Retina (tissue), 1 donor: ENCODE measurements at regions not wholly inside any gene's neighbourhood (a gene's known extent, or its start where the extent isn't known, plus 50 kb on each side); places are given as distances from the start of the nearest gene placed in this dataset.

Source experiments
- DNase-seq: peaks from one replicate; pipeline ENCODE4 v3.0.0-alpha.2; 2016

DNA sequence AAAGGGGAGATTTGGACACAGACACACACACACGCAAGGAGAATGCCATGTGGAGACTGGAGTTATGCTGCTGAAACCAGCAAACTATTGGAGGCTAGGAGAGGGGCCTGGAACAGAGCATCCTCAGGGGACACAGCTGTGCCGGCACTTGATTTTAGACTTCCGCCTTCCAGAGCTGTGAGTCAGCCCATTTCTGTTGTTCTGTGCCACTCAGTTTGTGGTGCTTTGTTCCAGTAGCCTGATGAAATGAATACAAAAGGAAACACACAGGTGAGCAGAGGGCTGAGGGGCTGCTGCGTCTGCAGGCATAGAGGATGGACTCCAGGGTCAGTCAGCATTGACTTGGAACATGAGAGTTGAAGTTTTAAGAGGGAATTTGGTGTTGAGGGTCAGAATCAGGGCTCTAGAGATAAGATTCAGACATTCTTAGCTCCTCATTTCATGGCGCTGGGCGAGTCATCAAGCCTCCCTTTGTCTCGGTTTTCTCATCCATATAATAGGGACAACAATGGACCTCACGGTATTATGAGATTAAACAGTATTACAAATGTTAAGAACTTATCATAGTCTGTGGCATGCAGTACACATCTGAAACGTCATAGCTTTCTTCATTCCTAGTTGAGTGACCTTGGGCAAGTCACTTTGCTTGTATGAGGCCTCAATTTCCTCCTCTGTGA is 191.0 kb downstream of the MIAT start:
- no peak for DNase-seq

DNA sequence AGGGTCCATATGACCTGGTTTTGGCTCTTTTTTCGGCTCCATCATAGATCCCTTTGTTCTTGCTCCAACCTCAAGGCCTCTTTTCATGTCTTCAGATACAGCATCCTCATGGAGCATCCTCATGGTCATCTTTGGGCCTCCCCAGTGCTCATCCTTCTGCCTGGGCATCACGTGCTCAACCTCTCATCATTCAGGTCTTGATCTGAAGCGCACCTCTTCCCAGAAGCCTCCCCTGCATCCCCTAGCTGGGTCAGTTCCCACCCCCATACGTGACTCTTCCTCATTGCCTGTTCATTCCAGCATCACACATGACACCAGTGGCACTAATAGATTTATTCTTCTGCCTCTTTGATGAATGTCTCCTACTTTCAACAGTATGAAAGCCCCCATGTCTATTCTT is 192.2 kb downstream of the MIAT start:
- no peak for DNase-seq

DNA sequence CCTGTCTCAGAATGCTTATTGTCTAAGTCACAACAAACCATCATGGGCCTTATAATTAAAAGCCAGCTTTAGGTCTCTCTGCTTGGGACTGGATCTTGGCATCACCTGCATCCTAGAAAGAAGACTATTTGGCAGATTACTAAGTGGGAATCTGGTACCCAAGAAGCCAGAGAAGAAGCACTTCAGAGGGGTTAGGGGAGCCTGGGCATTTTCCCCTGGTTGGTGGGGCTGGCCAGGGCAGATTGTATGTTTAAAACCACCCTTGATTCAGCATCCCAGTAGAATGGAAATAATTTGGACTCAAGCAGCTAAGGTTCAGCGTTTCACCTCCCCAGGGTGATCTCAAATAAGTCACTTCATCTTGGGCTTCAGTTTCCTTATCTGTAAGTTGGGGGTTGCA is 193.7 kb downstream of the MIAT start:
- no peak for DNase-seq

DNA sequence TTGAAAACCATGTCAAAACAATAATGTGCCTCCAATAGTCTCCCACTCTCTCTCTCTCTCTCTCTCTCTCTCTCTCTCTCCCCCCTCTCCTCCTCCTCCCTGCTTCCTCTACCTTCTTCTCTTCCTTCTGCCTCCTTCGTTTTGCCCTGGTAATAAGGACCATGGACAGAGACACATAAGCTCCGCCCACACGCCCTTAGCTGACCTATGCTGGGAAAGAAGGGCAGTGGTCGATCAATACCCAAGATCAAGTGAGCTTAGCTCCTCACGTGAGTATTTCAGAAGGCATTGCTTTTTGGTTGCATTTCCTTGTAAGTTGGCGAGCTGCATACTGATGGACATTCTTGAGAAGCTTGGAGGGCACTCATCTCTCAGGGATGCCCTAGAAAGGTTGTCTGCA is 194.8 kb downstream of the MIAT start:
- DNase-seq, result peak; percentile 51

DNA sequence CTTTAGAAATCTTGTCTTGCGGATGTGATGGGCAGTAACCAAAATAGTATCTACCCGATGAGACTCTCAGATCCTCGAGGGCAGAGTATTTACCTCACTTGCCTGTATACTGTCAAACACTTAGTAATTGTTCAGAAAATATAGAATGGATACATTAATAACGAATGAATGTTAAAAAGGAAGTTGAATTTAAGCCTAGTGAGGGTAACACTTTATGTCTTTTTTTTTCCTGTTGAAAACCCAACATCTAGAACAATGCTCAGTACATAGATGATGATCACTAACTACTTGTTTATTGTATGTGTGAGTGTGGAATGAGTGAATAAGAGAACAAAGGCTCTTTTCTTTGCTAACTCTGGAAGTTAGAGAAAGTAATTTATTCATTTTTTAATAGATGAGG is 195.7 kb downstream of the MIAT start:
- DNase-seq, result no peak

DNA sequence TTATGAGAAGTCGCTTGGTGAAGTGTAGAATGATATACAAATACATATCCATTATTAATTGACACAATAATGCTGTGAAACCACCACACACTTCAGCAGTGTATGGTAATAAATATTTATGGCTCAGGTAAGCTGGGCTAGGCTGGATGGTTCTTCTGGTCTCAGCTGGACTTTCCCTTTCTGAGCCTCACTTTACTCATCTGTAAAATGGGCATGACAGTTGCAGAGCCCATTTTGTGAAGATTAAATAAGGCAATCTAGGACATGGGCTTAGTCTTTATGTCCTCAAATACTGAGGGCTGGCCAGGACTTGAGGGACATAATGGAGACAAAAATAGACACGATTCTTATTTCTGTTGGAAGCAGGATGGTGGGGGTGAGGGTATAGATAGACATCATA is 196.1 kb downstream of the MIAT start:
- DNase-seq, result no peak

DNA sequence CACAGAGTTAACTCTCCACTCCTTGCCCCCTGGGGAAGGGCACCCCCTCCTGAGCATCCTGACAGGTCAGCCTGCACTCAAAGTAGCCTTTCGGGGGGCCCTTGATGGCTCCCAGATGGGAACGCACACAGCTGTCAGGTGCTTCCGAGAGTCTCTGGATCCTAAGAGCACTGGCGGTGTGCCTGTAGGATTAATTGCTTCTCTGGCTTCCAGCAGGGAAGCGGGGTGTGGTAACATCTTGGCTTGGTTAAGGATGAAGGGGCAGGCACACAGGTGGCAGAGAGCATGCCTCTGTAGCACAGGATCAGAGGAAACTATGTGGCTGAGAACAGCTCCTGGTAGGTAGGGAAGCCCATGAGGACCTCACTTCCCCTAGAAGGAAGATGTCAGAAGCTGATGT is 199.8 kb downstream of the MIAT start:
- DNase-seq, result no peak

DNA sequence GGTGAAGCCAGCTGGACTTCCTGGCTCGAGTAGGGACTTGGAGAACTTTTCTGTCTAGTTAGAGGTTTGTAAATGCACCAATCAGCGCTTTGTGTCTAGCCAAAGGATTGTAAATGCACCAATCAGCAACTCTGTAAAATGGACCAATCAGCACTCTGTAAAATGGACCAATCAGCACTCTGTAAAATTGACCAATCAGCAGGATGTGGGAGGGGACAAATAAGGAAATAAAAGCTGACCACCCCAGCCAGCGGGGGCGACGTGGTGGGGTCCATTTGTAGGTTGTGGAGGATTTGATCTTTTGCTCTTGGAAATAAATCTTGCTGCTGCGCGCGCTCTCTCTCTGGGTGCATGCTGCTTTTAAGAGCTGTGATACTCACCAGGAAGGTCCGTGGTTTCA is 202.9 kb downstream of the MIAT start:
- no peak for DNase-seq

DNA sequence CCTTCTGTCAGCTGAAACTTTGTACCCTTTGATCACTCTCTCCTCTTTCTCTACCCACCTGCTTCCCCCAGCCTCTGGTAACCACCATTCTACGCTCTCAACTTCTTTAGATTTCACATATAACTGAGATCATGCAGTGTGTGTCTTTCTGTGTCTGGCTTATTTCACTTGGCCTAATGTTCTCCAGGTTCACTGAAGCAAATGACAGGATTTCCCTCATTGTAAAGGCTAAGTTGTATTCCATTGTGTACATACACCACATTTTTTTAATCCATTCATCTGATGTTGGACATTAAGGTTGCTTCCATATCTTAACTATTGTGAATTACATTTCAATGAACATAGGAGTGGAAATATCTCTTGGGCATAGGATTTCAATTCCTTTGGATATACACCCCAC is 207.6 kb downstream of the MIAT start:
- no peak for DNase-seq

DNA sequence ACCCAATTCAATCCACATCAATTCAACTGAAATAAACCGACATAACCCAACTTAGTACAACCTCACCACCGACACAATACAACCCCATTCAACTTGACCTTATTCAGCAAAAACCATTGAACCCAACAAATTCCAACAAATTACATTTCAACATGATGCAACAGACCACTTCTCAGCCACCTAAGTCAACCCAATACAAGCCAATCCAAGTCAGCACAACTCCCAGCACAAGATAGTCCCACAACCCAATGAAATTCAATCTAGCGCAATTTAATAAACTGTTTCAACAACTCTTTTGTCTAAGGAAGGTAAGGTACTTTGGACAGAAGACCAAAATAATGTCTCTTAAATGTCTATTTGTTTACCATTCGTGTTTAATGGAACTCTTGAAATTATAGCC is 226.0 kb downstream of the MIAT start:
- no peak for DNase-seq

DNA sequence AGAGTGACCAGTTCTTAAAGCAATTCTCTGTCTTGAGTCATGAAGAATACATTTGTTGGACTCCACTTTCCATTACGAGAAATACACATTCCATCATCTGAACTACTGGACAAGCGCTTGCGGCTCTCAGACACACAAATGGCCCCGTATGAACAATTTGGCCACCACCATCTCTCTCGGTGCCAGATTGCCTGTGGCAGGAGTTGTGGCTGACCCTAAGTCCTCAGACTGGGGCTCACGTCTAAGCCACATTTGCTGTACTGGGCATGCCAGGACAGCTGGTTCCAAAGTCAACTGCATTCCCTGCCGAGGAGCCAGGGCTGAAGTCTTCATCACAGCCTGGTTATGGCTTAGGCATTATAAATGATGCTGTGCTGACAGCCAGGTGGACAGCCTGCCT is 227.5 kb downstream of the MIAT start:
- no peak for DNase-seq

DNA sequence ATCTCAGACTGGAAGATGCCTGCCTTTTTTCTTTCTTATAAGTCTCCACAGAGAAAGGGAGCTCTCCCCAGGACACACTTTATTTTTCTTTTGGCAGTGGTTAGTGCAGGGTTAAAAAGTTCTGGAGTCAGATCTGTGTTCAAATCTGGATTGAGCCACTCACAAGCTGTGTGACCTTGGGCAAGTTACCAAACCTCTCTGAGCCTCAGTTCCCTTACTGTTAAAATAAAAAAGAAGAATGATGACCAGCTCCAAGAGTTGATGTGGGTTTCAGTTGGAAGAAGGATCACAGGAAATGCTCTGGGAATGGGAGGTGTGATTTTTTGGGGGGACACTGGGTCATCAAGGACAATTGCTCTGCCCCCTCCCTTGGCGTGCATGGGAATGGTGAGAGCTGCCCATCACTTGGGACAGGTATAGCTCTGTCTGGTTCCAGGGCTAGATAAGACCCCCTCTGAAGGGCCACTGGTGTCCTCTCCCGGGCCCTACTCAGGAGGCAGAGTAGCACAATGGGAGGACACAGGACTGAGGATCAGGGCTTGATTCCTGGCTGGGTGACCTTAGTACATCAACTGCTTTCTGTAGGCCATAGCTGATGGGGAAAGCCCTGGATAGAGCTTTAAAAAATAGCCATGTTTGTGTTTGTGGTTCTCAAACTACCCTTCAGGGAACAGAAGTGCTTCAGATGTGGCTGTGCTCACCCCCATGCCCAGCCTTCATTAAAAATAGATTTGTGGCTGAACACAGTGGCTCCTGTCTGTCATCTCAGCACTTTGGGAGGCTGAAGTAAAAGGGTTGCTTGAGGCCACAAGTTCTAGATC is 228.3 kb downstream of the MIAT start:
- DNase-seq, result no peak

DNA sequence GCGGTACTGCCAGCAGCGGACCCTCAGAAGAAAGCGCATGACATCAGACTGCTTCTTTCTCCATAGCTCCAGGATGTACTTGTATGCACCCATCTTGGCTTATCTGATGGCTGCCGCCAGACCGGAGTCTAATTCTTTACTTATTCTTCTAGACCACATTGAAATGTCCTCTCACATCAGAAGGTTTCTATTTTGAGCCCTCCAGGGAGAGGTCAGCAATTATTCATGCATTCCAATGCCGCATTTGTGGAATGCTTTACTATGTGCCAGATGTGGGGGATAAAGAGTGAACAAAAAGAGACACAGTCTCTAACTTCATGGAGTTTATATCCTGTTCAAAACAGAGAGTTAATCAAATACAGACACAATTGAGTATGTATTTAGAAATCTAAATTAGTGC is 230.1 kb downstream of the MIAT start:
- no peak for DNase-seq

DNA sequence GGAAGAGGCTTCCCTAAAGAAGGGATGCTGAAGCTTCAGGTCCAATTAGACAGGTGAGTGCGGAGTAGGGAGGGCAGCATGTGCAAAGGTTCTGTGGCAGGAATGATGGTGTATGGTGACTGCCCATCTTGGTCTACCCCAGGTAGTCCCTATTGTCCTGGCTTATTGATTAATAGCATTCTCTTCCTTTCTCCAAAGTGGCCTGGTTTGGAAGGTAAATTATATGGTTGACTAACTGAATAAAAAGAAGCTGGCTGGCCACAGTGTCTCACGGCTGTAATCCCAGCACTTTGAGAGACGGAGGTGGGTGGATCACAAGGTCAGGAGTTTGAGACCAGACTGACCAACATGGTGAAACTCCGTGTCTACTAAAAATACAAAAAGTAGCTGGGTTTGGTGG is 230.5 kb downstream of the MIAT start:
- no peak for DNase-seq

DNA sequence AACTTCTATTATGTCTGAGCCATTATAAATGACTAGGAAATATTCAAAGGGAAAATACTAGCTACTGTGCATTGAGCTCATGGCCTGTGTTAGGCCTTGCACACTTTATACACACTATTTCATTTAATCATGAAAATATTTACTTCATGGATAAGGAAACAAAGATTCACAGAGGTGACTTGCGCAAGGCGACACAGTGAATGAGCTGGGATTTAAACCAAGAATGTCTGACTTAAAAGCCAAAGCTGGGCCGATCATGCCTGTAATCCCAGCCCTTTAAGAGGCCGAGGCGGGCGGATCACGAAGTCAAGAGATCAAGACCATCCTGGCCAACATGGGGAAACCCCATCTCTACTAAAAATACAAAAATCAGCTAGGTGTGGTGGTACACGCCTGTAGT is 231.5 kb downstream of the MIAT start:
- DNase-seq, result no peak

DNA sequence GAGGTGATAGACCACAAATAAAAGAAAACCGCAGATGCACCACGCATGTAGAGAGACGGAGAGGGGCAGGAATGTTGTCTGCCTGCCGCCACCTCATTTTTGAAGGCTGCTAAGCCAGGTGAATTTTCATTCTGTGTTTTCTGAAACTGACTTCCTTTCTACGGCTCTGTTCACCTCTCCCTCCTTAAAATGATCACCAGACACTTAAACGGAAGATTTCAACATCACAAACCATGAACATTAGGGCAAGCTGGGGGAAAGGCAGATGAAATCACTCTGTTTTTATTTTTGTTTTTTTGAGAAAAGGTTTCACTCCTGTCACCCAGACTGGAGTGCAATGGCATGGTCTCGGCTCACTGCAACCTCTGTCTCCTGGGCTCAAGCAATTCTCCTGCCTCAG is 232.4 kb downstream of the MIAT start:
- no peak for DNase-seq

DNA sequence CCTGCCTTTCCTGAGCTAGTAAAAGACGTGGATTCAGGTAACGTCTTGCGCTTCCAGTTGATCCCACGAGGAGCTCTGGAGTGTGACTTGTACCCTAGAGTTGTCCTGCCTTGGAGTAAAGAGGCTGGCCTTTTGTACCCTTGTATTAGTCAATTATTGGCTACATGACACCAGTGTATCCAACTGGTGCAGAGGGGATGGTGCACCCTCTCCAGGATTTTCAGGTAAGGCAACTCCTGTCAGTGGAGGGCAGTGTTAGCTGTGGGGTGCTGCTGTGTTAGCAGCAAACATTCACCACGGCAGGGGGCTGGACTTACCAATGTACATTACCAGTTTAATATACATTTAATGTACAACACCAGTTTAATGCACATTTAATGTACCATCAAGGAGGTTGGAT is 233.5 kb downstream of the MIAT start:
- DNase-seq, result no peak

DNA sequence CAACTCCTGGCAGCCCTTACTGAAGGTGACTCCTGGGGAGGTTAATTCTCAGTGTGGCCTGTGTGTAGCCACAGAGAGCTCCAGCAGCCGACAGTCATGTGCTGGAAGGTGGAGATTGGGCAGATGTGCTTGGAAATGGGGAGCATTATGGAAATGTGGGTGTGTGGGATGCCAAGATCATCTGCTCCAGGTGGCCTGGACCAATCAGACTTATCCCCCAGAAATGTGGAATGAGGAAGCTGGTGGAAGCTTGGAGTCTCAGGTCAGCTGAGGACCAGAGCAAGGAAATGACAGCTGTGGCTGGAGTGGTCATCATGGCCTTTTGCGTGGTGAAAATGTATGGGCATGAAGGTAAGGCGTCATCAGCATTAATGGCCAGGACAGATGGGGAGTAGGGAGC is 234.0 kb downstream of the MIAT start:
- DNase-seq, result no peak

DNA sequence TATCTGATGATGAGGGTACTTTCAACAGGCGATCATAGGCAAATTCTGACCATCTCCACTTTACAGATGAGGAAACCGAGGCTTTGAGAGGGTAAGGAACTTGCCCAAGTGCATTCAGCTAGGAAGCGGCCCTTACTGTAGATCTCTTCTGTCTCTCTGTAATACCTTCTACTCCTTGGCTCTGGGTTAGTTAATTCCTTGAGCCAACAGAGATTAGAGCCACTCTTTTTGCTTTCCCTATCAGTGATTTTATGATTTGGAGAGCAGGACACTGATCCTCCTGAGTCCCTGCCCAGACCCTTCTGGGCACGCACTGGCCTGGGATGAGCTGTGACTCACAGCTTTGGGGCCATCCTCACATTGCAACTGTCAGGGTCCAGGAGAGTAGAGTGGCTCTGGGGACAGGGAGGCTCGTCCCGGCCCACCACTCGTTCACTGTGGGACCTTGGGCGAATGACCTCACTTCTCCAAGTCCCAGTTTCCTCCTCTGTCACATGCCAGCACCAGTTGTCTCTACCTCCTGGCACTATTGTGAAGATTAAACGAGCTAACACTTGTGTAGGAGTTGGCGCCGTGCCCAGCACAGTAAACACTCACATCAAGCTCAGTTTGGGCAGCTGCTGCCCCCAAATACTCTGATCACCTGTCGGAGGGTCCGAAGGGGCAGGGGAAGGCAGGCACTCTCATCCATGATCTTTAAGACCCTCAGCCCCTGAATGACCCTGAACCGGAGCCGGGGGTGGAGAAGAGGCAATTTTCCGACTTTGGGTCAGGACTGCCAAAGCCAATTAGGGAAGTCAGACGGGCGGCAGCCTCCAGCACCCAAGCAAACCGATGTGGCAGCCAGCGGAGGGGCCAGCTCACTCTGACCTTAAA is 235.0 kb downstream of the MIAT start:
- no peak for DNase-seq

DNA sequence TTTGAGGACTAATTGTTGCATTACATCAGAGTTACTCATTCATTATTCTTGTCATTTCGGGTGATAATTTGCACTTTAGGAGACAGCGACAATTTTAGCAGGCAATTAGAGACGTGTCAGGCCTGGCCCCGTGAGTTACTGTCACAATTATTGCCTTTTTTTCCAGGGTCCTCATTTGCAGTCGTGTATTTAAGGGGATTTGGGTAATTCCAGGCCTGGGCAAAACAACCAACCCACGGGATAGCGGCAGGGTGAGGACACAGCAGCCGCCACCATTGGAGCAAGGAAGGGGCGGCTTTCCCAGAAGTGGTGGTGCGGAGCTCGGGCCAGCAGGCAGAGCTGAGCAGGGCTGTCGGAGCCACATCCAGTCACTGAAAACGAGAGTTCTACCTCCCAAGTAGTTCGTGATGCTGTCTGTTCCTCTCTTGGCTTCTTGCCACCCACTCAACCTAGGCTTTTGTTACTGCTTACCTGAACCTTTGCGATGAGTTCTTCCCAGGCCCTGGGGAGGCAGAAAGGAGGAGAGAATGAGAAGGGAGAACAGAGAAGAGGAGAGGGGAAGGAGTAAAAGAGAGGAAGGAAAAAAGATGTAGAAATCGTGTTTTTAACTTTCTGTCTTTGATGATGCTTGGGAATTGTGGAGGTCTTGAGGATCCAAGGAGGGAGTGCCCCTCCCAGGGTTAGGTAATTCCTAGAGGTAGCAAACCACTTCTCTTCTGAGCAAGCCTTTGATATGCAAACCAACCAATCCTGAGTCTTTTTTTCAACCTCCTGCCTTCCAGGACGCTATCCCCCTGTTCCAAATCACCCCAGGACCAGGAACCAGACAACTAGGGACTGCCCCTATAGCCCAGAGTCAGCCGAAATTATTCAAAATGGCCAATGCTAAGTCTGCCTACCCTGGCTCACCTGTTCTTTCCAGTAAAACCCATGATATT is 236.1 kb downstream of the MIAT start:
- DNase-seq, result peak; percentile 23

DNA sequence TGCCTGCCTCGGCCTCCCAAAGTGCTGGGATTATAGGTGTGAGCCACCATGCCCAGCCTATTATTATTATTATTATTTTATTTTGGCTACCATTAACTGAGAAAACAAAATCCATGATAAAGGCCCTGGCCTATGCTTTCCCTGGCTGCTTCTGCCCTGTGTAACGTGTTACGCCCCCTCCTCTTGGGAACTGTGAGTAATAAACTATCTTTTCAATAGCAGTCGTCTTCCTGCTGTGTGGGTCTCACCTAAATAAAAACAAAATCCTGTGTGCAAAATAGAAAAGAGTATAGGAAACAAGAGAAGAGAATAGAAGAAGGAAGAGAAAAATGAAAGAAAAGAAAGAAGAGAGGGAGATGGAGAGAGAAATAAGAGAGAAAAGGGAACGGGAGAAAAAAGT is 237.0 kb downstream of the MIAT start:
- DNase-seq, result no peak

DNA sequence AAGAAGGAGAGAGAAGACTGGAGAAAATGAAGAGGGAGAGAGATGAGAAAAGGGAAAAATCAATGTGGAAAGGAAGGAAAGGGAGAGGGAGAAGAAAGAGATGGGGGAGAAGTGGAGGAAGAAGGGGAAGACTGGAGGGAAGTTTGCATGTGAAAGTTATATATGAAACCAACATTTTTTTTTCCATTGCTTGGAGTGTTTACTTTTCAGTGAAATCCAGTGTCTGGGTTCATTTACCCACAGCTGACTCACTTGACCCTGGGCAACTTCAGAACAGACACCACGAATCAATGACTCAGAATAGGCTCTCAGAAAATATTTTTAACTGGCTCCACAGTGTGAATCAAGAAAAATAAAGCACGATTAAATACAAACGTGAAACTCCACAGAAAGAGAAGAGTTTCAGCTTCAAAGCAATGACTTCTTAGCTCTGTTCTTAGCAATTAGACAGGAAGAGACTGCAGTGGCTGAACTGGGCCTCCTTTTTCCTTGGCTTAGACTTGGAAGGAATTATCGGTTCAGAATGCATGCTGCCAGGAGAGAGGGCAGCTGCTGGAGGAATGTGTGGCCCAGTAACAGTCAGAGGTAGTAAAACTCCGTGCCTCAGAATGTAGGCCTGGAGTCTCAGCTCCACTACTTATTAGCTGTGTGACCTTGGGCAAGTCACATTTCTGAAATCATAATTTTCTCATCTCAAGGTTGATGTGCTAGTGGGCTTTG is 237.5 kb downstream of the MIAT start:
- no peak for DNase-seq
